GM18511 (cell line): ENCODE measurements at regions not wholly inside any gene's neighbourhood (a gene's known extent, or its start where the extent isn't known, plus 50 kb on each side); places are given as distances from the start of the nearest gene placed in this dataset.

Experiments used
- ATAC-seq: cut with Tn5 transposase; IDR thresholded peaks from one replicate; pipeline ENCODE4 v1.9.1; 2021; ENCODE audit warnings: mild to moderate bottlenecking, moderate library complexity; ENCODE audit not compliant: unreplicated experiment

- no peak for ATAC-seq
Measured at GRCh38 chr14:97413966-97414717, 617.0 kb downstream of the VRK1 start.

DNA sequence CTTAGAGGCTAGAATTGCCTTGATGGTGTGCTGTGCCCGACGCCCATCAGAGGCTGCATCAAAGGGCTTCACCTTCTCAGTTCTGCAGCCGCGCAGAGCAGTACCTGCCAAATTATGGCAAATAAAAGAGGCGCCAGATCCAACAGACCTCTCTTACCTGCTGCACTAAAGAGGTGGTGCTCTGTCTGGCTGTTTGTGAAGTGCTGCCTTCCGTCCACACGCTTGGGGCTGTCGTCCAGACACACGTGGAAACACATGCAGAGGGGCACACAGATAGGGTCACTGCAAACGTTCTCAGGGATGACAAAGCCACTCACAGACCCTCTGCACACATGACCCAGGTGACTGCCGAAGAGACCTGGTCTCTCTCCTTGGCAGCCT lies 617.5 kb downstream of the VRK1 start:
- ATAC-seq = no peak

DNA sequence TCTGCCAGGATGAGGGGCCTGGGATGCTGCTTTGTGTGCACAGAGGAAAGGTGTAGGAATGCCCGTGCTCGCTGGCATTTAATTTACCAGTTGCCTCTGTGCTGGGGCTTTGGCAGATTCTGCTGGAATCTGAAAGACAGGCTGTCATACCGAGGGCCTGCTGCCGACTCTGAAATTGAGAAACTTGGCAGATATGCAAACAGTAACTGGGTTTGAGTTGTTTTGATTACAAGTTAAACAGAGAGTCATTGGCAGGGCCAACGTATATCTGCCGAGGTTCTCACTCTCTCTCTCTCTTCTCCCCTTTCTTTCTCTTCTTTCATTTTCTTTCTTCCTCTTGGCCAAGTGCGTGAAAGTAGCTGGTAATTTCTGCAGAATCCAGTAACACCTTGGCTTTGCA lies 618.7 kb downstream of the VRK1 start:
- ATAC-seq = no peak

- ATAC-seq = no peak
Measured at GRCh38 chr14:97416550-97416949, 619.4 kb downstream of the VRK1 start.

DNA sequence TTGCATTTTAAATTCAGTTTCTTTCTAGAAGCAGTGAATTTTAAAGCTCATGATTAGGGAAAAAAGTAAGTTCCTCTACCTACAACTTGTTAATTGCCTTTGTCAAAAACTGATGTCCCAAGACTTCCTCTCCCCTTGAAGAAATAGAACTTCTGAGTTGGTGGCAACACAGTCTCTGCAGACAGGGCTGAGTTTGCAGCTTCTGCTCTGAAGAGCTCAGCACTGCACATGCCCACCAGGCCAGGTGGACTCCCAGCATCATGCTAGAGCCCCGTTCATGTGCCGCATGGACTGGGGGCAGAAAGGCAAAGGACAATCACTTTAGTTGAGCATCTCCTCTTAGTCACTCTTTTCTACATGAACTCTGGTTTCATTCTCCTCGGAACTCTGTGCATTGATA lies 620.1 kb downstream of the VRK1 start:
- ATAC-seq = no peak

DNA sequence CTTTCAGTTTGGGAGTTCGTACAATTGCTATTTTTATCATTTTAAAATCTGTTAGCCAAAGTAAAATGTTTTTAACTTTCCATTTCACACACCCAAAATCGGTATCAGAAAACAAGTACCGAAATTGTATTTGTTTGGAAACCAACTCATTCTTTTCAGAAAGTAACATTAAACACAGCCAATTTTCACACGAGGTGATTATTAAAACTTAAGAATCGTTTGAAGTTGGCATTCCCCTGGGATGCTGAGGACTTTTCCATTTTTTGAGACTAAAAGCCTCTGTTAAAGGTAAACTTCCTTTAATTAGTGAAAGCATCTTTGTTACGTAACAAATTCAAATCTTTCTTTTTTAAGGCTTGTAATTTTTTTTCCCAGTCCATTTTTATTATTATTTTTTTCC lies 623.0 kb downstream of the VRK1 start:
- no peak for ATAC-seq

- ATAC-seq = no peak
Measured at GRCh38 chr14:97426776-97427175, 629.6 kb downstream of the VRK1 start.

- ATAC-seq = no peak
Measured at GRCh38 chr14:97428808-97429440, 631.7 kb downstream of the VRK1 start.

- no peak for ATAC-seq
Measured at GRCh38 chr14:97432586-97432985, 635.4 kb downstream of the VRK1 start.

DNA sequence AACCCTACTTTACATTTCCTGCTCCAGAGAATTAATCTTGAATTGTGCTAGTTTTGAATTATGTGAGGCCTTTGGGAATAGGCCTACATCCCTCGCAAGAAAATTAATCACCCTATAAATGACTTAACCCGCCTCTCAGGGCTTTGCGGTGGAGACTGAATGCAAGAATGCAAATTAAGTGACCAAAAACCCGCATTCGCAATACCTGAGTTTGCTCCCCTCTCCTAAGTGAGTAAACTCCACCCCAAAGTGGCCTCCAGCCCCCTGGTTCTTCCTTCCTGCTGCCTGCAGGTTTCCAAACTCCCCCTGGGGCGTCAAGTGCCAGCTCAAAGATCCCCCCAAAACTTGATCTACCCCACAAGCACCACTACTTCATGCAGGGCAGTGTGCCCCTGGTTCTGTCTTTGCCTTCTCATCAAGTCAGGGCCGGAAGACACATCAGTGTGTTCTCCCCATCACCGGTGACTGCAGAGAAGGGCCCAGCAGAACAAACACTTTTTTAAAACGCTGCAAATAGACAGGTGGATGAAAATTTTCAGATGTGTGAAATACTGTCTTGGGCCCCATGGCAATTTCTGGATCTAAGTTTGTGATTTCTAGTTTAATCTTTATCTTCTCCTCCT lies 644.7 kb downstream of the VRK1 start:
- no peak for ATAC-seq

DNA sequence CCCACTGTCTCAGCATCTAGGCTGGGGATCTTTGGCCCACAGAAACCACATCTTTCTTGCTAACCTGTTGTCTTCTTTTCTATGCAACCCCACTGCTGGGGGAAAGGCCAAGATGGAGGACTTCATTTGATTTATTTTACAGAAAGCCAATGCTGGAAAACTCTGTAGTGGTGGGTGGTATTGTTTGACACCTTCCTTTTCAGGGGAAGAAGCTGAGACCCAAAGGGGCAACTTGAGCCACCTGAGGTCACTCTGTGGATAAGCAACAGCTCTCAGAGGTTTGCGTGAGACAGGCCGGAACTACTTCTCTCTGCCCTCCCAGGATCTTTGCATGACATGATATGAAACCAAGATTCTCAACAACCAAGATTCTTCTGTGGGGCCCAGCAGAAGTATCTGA lies 645.2 kb downstream of the VRK1 start:
- no peak for ATAC-seq

DNA sequence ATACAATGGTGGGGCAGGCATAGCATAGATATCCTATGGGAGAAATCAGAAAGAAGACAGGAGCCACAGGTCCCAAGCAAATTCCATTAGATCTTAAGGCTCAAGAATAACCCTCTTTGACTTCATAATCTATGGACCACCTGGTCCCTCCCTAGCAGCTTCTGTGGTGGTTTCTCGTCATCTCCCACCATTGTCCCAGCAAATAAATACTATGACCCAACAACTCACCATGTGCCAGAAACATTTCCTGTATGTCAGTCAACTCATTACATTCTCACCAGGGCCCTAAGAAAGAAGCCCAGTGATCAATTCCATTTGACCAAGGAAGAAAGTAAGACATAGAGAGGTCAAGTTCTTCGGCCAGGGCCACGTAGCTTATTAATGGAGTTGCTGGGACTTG lies 646.2 kb downstream of the VRK1 start:
- no peak for ATAC-seq

DNA sequence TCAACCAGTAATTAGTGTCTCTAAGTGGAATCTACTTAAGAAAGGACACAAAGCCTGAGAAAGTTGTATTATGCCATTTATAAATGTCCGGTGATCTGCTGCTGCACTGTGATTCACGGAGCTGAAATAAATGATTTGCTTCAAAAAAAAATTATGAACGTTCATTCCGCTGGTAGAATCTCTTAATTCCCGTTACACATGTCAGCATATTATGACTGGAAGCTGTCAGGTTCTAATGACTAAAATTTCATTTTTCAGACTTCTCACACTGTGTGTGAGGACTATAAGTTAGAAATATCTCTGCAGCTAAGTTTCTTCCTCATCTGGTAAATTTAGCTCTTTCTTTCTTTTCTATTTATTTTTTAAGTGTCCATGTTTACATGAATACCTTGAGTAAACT lies 647.1 kb downstream of the VRK1 start:
- ATAC-seq = no peak

DNA sequence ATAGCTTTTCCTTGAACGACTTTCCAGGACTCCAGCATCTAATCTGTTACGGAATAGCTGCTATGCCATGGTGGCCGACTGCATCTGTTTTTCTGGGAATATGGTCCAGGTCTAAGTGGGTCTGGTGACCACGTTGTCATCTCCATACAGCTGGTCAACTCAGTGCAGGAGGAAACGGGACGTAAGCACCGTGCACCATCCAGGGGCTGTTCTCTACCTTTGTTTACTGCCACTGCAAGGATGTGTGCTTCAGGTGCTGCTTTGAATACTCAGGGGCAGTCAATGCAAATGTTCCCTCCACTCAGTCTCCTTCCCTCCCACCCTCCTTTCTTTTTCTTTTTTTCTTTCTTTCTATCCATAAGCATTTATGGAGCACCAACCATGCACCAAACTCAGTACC lies 648.2 kb downstream of the VRK1 start:
- no peak for ATAC-seq

DNA sequence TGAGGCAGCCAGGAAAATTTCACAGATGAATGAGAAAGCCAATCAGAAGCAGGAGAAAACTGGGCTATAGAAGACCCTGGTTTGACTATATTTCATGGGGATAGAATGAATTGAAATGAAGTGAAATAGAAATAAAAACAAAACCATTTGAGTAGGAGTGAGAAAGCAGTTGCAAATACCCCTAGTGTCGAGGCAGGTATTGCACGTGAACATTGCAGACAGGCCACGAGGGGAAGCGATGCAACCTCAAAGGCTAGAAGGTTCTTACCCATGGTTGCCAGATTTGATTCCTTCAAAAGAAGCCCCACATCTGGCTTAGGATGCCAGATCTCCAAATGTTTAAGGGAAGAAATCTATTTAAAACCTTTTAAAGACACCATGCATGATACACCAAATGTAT lies 648.9 kb downstream of the VRK1 start:
- no peak for ATAC-seq

GRCh38 chr14:97452314-97452713 lies 655.1 kb downstream of the VRK1 start:
- no peak for ATAC-seq

DNA sequence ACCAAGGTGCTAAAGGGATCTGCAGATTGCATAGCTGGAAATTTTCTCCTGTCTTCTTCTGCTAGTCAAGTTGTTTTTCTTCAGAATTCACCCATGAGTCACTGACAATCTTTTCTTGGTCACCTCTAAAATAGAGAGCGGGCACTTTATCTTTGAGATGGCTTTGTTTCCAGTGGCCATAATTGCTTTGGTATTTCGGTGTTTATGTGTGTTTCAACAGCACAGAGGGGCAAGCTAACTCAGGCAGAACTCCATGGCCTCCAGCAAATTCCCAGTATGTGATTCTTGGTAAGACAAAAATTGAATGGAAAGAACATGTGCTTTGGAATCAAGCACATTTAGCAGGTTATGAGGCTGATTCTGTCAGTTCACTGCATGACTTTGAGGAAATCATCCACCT lies 656.8 kb downstream of the VRK1 start:
- no peak for ATAC-seq

DNA sequence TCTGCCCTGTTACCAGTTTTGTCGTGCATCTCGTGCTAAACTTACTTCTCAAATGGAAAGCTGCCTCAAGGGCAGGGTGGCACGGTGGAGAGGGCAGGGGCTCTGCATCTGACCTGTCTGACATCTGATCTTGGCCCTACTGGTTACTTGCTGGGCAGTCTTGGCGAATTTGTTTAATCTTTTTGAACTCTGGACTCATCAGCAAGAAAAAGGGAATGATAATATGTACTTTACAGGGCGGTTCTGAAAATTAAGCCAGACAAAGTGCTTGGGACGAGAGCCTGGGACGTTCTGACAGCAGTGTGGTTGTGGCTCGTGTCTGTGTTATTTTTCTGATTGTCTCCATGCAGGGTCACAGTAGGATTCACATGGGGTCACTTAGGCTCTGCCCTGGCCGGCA lies 659.3 kb downstream of the VRK1 start:
- no peak for ATAC-seq

- no peak for ATAC-seq
Measured at GRCh38 chr14:97456958-97457357, 659.8 kb downstream of the VRK1 start.

GRCh38 chr14:97457575-97458085 lies 660.4 kb downstream of the VRK1 start:
- no peak for ATAC-seq

DNA sequence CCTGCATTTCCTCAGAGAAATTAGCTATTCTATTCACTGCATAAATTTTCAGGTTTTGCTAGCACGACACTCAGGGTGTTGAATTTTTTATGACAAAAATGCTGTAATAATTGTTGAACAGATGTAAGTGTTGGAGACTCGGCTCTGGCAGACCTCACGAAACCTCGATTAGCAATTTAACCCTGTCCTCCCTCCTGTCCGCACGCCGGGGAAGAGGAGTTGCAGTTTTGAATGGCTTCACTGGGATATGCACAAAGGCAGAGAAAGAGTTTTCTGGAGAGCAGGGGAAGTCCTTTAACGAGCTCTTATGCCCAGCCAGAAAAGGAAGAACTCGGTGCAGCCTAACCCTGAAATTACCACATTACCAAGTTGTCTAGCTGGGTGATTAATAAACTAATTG lies 661.1 kb downstream of the VRK1 start:
- ATAC-seq = no peak
